ENCODE measurements at regions not wholly inside any gene's neighbourhood (a gene's known extent, or its start where the extent isn't known, plus 50 kb on each side); places are given as distances from the start of the nearest gene placed in this dataset.

DNA sequence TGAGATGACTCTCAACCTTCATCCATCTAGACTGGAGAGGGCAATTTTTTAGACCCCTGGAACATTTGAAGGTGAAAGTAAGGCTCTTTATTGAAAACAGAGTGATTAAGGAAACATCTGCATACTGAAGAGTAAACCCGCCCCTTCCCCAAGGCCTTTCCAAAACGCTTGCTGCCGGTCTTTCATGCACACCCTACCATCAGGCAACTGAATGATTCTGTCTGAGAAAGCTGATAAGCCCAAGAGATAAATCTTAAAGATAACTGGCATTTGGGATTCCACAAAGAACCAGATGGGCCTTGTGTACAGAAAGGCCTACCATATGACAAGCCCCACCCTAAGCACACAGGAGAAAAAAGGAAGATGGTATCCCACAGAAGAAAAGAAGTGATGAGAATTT is 54.4 kb upstream of the PIK3R1 start:
- no peak for ATAC-seq

DNA sequence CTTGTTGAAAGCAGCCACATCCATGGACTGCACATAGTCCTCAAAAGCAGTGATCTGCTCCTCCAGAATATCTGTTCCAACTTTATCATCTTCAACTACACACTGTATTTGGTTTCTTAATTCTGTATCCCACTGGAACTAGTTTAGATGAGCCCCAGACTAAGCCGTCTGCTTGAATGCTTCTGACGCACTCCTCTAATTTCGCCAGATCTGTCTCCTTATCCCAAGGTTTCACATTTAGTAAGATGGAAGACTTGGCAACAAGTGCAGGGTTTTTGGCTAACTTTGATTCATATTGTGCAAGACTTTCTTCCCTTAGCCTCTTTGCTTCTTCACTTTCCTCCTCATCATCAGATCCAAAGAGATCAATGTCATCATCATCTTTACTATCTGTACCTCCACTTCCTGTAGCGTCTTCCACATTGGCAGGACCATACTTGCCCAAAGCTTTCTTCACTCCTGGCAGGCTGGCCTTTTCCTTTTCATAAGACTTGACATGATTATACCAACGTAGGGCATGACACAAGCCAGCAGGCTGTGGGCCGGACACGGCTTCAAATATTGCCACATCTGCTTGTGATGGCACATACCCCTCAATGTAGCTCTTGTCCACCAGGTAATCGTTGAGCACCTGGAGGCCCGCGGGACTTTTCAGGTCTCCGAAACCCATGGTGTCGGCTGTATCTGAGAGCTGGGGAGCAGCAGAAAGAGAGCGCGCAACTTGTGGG is 56.2 kb upstream of the PIK3R1 start:
- ATAC-seq (no peak), DNase-seq (ENCODE audit: low spot score) (no peak)

More for the DNA sequence above, 54.4 kb upstream of the PIK3R1 start:
- no peak for DNase-seq (ENCODE audit: low spot score)

DNA sequence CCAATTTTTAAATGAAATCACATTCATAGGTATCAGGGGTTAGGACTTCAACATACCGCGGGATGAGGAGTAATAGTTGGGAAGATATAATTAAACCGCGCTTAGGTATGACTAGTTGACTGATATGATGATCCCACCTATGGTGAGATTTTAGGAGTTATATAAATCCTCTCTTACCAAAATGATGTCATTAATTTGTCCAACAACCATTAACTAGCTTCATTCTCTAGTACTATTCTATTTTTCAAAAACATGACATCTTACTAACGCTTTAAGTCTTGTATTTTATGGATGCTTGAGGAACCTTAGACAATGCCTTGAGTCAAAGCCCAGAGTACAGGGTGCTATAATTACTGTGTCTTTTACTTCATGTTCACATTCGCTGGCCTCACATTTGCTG is 59.6 kb upstream of the PIK3R1 start:
- DNase-seq (ENCODE audit: low spot score) (no peak), ATAC-seq (no peak)

DNA sequence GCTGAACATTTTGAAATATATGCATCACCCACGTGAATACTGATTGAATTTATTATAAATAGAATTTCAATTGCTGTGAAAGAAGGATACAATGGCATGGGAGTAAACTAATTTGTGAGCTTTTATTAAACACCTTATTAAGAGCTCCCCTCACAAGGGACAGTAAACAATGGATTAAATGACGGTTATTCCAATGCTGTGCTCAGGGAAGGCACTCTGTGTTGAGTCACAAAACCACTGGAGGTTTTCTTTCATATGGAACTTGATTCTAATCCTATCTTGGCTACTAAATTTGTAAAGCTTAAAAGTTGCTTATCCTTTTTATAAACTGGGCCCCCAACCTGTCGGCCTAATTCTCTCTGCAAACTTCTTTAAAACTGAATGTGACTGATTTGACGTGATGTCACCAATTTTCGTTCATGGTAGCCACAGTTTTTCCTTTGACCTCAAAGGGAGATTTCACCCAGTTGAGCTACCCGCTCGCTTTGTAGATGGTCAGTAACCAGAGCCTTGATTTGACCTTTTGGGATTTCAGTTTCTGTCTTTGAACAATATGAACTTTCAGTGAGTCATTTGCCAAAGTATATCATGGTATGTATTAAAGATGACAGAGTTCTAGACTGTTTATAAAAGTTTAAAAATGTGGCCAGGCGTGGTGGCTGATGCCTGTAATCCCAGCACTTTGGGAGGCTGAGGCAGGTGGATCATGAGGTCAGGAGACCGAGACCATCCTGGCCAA is 61.3 kb upstream of the PIK3R1 start:
- ATAC-seq (no peak), DNase-seq (ENCODE audit: low spot score) (no peak)

DNA sequence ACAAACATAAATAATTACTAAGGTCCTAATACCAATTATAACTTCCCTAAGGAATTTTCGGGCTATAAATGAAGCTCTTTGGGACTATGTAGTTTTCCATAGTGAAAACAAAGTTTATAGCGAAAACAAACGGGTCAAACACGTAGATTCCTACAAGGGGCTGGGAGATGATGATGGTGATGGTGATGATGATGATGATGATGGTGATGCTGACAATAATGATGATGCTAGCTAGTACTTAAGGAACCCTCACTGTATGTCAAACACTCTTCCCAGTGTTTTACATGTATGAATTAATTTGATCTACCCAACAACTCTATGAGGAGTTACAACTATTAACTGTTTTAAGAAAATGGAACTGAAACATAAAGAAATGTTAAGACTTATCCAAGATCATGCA is 63.7 kb upstream of the PIK3R1 start:
- DNase-seq (ENCODE audit: low spot score), result no peak
- ATAC-seq, result no peak

DNA sequence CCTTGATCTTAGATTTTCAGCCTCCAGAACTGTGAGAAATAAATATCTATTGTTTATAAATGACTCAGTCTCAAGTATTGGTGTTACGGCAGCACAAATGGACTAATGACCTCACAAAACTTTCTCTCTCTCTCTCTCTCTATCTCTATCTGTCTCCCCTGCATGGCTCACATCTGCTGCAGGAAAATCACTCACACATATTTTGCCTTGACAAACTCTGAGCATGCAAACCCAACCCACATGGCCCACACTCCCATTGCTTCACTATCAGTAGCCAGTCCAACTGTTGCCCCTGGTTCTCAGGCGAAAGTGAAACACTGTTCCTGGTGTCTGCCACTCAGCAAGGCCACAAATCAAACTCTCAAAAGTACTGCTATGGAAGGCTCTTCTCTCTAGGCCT is 66.4 kb upstream of the PIK3R1 start:
- DNase-seq (ENCODE audit: low spot score), result no peak
- ATAC-seq, result peak; percentile 97

DNA sequence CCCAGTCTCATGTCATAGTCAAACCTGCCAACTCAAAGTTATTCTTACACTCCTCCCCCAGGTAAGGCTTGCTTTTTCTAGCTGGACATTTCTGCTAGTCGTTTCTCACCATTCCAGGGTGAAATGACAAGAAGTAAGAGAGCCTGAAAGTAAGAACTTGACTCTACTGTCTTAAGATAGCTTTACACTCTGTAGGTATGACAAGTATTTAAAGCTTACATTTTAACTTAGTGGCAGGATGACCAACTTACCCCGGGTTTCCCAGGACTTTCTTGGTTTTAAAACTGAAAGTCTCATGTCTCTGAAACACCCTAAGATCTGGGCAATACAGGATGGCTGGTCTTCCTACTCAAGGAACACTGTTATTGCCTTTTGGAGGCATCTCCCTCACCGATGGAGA is 67.5 kb upstream of the PIK3R1 start:
- ATAC-seq, result no peak

DNA sequence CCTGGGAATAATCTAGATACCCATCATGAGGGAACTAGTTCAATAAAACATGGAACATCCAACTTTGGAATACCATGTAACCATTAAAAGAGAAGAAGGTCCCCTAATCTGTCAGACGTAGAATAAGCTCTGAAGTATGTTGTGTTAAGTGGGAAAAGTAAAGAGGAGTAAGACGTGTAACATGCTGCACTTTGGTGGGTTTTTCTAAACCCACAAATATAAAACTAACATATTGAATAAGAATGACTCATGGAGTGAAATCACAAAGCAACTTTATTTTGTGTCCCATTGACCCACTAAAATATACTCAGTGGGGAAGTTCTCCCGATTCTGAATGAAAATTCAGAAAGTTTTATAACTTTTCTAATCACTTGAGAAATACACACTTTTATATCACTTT is 67.9 kb upstream of the PIK3R1 start:
- ATAC-seq (no peak), DNase-seq (ENCODE audit: low spot score) (no peak)

More for the DNA sequence above, 67.5 kb upstream of the PIK3R1 start:
- DNase-seq (ENCODE audit: low spot score), result no peak

DNA sequence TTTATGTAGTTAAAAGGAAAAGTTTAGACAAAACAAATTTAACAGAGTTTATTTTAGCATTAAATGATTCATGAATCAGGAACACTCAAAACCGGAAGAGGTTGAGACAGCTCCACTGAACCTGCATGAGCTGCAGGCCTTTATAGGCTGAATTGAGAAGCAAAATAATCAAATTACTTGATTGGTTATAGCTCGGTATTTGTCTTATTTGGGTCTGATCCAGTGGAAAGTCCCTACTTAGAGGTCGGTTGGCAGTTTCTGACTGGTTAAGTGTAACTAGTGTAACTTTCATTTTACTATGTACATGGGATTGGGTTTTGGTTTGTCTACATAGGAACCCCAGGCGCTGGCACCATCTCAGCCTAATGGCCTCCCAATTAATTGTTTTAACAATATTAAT is 74.1 kb upstream of the PIK3R1 start:
- DNase-seq (ENCODE audit: low spot score), result no peak
- peak; percentile 67 for ATAC-seq

DNA sequence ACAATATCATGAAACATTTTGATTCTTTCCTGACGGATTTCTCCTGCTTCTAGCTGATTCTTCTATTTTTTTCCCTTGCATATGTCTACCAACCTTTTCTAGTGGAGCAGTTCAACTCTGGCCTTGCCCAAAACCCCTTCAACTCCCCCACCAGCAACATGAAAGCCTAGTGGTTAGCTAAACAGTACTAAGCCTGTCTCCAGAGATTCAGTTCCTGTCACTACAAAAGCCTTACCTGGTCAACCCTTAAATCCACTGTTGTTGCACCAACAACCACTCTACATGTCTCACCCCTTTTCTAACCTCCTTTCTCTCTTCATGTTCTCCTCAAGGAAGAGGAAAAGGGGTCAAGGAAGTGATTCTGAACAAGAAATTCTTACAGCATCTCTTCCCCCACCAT is 74.8 kb upstream of the PIK3R1 start:
- ATAC-seq (no peak), DNase-seq (ENCODE audit: low spot score) (no peak)

DNA sequence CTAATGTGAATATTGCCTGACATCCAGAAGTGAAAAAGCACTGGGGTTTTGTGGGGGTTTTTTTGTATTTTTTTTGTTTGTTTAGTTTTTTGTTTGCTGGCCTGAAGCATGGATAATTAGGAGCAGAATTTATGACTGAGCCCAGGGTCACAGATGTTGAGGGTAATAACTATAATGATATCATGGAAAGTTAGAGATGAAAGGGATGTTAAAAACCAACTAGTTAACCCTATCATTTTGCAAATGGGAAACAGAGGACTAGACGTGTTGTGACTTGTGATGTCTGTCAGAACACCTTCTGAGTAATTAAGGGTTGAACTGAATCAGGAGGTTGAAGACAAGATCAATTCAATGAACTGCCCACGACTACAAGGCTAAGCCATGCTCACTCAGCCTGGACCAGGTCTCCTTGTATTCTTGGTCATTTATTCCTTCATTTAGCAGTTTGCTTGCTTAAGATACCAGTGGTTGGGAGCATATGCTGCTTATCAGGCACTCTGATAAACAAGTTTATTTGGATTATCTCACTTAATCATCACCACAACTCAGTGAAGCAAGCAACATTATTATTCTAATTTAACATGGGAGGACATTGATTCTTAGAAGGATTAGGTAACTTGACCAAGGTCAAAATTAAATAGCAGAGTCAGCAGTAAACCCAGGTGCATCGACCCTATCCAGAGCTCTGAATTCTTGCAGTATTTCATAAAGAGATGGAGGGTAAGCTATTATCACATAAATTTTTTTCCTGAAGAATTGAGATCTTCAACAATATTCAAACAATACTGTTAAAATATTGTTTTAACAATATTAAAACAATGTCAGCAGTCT is 75.7 kb upstream of the PIK3R1 start:
- DNase-seq (ENCODE audit: low spot score), result no peak
- peak; percentile 68 for ATAC-seq

DNA sequence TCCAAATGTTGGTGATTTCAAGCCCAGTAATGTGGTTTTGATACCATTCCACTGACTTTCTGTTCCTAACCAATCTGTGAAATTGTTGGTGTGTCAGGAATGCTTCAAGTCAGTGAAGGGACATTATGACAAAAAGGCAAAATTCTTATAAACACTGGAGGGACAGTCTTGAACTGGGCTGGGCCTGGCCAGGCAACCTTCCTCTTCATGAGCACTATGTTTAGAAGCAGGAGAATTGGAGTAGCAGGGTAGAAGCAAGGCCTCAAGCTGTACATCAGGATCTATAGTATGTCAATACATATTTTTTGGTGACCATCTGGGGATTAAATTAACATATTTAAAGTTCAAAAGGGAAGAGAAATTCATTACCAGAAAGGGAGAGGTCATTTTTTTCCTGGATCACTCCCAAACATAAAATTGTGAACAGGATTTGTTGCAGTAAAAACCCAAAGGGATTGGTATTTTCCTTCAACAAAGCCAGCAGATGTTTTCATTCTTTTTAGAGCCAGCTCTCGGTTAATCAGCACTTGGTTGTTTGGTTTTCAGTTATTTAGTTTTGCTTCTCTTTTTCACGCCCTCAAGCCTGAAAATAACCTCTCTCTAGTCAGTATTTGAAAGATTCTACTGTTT is 77.9 kb upstream of the PIK3R1 start:
- DNase-seq (ENCODE audit: low spot score) (no peak), ATAC-seq (no peak)

DNA sequence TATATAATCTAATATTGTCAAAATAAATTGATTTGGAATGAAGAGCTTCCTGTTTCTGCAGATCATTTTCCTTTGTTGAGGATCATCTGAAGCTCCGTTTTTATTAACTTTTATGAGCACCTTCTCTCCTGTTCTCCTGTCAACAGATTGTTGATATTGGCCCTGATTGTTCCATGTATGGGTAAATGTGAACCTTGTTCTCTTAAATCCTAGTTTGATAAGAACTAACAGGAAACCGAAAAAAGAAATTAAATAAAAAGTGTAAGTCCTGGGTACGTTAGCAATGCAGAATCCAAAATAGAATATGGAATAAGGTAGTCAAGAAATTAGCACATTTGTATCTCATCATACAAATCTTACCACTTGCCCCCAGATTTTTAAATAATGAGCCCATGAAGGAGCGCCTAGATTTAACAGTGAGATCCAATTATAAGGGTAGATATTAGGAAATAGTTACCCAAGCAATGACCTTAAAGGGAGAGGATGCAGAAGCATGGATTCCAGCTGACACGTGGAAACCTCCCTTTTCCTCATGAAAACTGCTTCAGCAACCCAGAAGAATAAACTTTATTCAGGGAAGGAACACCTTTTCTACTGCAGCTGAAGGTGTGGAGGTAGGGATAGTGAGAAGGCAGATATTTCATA is 80.8 kb upstream of the PIK3R1 start:
- DNase-seq (ENCODE audit: low spot score), result no peak
- ATAC-seq, result peak; percentile 68

DNA sequence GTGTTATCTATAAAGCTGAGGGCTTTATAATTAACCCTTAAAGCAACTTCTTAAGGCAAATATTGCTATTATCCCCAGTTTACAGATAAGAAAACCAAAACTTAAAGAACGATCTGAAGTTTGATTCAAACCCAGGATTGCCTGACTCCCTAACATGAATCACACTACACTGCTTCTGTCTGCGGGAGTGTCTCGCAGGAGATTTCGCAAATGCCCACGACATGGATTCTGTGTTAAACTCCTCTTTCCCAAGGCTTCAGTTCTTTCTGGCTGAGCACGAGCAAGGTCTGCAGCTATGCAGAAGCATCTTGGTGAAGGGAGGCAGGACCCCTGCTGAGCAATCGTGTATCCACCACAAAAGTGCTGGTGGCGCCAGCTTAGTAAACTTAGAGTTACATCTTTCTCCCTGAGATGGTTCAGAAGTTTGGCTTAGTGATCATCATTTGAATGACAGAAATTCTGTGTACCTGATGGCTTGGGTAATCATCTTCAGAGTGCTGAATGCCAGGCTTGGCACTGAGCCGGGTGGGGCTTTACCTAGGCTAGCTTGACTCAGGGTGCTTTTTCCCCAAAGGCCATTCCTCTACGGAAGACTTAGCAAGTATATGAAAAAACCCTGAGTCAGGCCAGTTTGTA is 81.4 kb upstream of the PIK3R1 start:
- peak; percentile 72 for ATAC-seq

DNA sequence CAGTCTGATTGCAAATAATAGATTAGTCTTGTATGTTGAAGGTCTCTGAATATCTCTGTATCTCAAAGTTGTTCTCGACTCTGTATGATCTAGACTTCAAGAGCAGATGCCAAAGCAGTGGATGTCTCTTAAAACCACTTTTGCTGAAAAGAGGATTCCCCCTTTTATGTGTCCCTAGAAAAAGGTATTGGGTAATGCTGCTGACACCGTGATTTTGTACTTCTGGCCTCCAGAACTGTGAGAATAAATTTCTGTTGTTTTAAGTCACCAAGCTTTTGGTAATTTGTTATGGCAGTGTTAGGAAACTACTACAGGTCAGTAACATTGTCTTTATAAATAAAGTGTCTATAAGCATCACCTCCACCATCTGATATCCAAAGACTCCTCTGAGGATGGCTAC is 85.3 kb upstream of the PIK3R1 start:
- peak; percentile 21 for ATAC-seq
- DNase-seq (ENCODE audit: low spot score), result no peak

More for the DNA sequence above, 81.4 kb upstream of the PIK3R1 start:
- peak; percentile 93 for DNase-seq (ENCODE audit: low spot score)

DNA sequence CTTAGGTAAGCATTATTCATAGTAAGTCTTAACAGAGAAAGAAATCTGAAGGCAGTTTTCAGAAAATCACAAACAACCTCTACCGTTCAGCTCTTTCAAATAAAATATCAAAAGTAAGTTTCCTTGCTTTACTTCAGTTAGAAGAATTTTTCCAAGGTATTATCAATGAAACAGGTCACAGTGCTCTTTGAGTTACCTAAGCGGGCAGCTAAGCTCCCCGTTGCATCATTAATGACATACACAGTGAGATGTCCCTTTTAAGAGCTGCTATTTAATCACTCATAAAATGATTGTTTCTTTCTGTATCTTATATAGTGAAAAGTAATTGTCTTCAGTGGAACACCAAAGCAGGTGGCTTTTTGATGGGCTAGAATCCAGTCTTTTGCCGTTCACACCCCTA is 86.2 kb upstream of the PIK3R1 start:
- no peak for DNase-seq (ENCODE audit: low spot score)
- ATAC-seq, result peak; percentile 54

DNA sequence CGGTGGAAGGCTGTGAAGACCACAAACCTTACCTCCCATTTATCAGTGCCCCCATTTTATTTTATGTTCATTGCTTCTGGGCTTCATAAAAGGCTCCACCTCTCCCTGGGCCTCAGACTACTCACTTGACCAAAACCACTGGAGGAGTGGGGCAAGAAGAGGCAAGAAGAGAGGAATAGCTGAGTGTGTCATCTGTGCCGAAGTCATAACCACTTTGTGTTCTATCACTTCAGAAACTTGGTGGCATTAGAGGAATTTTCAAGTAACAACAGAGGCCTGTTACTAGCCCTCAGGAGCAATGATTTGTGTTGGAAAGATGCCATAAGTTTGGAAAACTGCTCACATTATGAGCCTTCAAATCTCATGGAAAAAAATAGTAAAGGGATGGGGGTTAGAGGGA is 88.7 kb upstream of the PIK3R1 start:
- ATAC-seq (no peak), DNase-seq (ENCODE audit: low spot score) (no peak)

DNA sequence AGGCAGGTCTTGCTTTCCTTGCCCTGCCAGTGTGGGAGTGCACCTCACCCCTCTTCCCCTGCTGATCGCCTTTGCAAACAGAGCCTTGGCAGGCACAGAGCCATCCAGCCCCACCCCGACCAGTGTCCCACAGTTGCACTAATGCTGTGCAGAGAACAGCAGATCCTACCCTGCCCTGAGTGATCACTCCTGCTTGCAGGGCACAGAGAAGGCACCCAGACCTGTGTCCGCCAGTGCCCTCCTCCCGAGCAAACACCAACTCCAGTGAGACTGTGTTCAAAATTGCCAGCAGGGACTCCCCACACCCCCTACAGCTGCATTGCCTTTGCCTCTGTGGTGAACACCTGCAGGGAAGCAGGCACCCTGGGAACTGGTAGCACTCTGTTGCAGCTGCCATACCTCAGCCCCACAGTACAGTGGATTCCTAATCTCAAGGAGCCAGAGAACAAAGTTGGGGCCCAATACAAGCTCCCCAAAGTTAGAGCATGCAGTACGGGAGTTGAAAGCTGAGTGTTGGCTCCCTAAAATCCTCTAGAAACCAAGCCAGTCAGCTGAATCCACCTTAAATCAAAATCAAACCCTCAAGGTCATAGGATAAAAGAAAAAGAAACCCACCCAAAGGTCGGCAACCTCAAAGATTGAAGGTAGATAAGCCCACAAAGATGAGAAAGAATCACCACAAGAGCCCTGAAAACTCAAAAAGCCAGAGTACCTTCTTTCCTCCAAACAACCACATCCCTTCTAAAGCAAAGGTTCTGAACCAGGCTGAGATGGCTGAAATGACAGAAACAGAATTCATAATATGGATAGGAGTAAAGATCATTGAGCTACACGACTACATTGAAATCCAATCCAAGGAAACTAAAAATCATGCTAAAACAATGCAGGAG is 92.9 kb upstream of the PIK3R1 start:
- peak; percentile 95 for DNase-seq (ENCODE audit: low spot score)
- peak; percentile 95 for ATAC-seq

DNA sequence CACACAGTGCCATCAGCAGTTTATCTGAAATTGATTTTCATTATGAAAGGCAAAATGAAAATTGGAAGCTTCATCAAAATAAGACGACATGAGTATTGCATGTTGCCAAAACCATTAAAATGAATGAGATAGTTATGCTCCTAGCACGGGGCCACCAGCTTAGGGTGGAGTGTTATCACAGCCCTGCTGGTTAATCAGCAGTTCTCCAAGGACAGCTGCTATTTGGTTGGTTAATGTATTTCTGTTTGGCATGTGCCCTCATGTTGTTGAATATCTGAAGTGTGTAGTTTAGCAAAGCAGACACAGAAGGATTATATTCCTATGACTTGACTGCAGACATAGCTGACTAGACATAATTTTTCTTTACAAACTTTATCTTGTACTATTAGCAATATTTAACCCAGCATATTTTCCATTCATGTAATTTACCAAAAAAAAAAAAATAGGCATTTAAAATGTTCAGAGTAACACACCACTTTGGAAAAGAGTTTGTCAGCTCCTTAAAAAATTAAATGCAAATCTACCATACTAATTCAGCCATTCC is 98.6 kb upstream of the PIK3R1 start:
- DNase-seq (ENCODE audit: low spot score) (no peak), ATAC-seq (peak; percentile 77)
